HG02588 (cell line): ENCODE measurements at regions not wholly inside any gene's neighbourhood (a gene's known extent, or its start where the extent isn't known, plus 50 kb on each side); places are given as distances from the start of the nearest gene placed in this dataset.

ENCODE experiments used
- ATAC-seq: cut with Tn5 transposase; IDR thresholded peaks from one replicate; pipeline ENCODE4 v1.9.1; 2021; ENCODE audit warnings: mild to moderate bottlenecking, moderate library complexity; ENCODE audit not compliant: unreplicated experiment

DNA sequence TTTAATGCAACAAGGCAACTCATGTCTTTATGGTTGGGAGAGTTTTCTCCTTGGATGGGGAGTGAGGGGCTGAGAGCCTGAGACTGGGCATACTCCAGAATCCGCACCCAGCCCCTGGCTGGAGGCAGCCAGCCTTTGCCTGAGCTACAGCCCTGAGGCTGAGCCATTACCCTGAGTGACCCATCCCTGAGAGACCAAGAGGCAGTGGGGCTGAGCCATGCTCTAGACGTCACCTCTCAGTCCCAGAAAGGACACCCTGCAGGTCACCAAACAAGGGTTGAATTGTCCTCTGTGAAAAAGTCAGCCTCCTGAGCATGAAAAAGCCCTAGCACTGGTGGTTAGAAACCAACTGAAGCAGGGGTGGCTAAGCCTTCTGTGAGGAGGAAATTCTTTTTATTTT lies 151.2 kb upstream of the GATB start:
- ATAC-seq: no peak

GRCh38 chr4:151908734-151909497 lies 148.1 kb upstream of the GATB start:
- ATAC-seq: no peak

DNA sequence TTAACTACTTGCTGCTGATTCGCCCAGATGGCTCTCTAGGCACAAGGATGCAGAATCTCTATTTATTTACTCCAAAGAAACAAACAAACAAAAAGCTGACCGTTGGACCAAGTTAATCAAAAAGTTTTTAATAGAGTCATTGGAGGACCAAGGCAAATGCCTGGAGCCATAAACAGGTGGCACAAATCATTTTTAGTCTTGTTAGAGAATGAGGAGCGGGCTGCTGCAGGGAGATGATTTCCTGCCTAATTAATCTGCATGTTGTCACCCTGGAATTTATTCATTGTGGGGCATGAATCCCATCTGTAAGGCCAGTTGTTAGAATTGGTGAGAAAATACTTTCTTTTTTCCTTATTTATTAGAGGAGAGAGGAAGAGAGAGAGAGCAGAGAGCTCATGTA lies 147.4 kb upstream of the GATB start:
- no peak for ATAC-seq

- no peak for ATAC-seq
These were observed 145.6 kb upstream of the GATB start for GRCh38 chr4:151906438-151906837.

GRCh38 chr4:151905197-151905596 lies 144.4 kb upstream of the GATB start:
- peak; percentile 89 for ATAC-seq

DNA sequence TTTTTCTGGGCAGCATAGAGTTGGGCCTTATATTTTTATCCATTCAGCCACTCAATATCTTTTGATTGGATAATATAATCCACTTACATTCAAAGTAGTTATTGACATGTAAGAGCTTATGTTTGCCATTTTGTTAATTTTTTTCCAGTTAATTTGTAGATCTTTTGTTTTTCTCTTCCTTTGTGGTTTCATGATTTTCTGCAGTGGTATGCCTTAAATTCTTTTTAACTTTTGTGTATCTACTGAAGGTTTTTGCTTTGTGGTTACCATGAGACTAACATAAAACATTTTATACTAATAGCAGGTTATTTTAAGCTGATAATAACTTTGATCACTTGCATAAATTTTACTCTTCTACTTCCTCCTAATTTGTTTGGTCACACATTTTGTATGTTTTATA lies 140.8 kb upstream of the GATB start:
- no peak for ATAC-seq

- no peak for ATAC-seq
These were observed 136.1 kb upstream of the GATB start for GRCh38 chr4:151896880-151897279.

- no peak for ATAC-seq
These were observed 134.9 kb upstream of the GATB start for GRCh38 chr4:151895671-151896070.

DNA sequence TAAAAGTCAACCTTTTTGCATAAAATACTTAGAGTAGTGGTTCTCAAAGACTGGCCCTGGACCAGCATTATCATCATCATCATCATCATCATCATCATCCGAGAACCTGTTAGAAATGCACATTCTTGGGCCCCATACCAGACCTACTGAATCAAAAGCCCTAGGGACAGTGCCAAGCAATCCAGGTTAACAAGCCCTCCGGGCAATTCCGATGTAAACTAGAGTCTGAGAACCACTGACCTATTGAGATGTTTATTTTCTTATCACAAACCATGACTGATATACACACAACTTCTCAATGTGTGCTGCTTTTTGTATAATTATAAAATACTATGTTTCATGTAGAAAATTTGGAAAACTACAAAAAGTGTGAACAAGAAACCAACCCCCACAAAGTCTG lies 133.4 kb upstream of the GATB start:
- ATAC-seq: no peak

DNA sequence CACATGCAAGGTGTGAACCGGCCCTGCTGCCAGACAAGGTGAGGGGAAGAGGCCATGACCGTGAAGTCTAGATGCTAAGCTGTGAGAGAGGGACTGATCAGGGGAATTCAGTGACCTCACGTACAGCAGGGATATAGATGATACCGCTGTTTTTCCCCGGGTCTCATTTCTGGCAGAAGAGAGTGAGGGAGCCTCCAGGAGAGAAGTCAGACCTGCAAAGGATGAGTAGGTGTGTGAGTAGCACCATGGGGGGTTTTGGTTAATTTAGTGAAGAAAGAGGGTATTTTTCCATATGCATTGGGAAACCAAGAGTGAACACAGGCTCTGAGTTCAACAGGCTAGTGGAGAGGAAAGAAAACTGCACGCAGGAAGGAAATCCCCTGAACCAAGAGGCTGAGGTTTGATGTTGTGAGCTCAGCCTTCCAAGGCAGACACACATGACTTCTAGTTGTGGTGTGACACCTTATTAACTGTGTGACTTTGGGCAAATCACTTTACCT lies 127.6 kb upstream of the GATB start:
- ATAC-seq: peak; percentile 57

GRCh38 chr4:151887816-151888180 lies 127.0 kb upstream of the GATB start:
- ATAC-seq: peak; percentile 12

GRCh38 chr4:151887031-151887815 lies 126.4 kb upstream of the GATB start:
- peak; percentile 62 for ATAC-seq

GRCh38 chr4:151885123-151885522 lies 124.3 kb upstream of the GATB start:
- no peak for ATAC-seq

GRCh38 chr4:151883747-151884146 lies 122.9 kb upstream of the GATB start:
- no peak for ATAC-seq

DNA sequence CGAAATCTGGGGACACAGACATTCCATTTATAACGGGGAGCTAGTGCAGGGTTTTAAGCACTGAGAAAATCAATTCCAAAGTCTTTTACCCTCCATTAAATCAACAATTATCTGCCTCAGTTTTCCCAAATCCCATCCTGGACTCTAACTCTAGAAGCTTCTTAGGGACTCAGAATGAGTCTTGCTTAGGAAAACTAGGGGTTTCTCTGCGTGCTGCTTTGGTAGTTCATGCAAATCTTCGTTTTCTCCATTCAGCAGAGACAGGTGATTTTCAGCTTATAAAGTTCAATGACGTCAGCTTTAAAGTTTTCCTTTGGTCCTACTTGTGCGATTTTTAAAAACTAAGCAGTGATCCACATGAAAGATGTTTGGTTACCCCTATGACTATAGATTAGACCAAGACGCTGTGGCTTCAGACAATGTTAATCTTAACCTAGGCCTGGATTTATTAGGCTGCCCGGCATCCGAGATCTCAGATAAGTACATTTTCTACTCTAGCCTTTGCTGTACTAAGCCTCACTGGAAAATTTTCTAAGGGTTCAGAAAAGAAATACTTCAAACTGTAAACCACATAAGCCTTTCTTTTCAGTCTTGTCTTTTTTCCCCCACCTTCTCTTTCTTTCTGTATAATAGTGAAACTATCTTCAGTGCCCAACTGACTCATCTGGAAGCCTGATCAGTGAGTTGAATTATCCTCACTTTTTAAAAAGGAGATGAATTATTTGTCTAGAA lies 121.4 kb upstream of the GATB start:
- ATAC-seq: peak; percentile 61

DNA sequence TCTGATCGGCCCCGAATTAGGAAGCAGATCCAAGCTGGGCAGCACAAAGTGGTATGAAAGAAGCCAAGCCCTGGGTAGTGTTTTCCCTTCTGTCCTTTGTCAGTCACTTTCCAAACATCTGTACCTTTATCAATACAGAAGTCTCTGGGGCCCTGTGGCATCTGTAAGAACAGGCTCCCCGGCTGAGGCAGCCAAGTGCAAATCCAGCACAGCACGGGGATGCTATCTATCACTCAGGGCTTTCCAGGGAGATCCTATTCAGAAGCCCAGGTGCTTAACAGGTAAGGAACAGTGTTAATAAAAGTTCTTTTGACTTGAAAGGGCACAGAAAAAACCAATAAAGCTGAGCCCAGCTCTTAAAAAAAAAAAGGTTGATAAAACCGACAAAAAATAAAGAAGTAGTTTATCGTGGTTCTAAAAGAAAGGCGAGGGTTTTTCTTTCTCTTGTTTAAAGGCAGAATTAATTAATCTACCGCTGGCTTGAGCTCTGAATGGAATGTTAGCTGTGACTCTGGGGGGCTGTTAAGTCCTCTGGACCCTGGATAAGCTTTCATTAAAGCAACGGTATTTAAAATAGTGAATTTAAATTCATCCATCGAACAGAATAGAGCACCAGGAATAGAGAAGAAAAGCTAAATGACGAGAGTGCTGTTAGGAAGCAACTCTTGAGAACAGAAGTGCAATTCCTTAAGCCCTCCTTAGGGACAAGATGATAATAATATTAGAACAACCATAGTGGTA lies 119.1 kb upstream of the GATB start:
- ATAC-seq: no peak

DNA sequence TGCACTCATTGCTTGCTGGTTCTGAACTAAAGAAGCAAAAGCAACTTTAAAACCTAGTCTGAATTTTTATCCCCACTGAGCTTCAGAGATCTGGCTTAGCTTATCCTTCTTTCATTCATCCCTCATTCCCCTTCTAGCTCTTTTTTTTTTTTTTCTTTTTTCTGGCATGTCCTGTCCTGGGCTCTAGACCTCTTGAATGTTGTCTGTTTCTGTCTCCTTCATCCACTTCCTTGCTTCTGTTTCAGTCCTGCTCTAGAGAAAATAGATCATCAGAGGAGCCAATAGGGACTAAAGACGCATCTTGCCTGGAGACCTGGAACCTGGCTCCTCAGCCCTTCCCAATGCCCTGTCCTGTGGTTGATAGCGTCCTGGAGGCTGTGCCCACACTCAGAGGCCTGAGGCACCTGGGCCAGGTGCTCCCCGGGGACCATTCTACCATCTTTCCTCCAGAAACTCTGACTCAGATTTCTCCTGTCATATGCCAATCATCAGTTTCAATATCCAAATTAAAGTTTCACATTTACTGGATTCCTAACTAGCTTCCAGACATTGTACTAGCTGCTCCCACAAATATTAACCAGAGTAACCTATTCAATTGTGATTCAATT lies 115.7 kb upstream of the GATB start:
- ATAC-seq: no peak

DNA sequence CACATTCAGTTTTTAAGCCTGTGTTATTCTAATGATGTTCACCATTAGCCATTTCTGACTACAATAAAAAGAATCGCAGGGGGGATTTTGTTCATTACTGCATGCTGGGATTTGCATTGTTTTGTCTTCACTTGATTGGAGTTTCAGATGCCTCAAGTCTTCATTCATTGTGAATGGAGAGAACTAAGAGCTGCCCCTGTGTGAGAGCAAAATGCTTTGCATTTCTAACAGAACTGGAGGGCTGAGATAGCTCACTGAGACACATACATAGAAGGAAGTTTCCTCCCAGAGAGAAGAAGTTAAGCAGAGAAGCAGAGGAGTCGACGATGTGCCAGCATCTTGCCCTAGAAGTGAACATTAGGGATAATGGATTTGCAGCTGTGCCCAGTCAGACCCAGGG lies 113.5 kb upstream of the GATB start:
- no peak for ATAC-seq

DNA sequence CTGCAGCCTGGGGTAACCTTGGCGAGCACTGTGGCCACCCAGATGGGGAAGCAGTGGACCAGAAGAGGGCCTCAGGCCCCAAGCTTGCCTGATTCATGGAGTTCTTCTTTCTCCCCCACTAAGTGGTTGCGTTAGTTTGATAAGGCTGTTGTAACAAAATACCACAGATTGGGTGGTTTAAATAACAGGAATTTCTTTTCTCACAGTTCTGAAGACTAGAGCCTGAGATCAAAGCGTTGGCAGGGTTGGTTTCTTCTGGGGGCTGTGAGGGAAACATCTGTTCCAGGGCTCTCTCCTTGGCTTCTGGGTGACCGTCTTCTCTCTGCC lies 105.7 kb upstream of the GATB start:
- ATAC-seq: no peak

- no peak for ATAC-seq
These were observed 105.2 kb upstream of the GATB start for GRCh38 chr4:151865744-151866591.
